ENCODE measurements at regions not wholly inside any gene's neighbourhood (a gene's known extent, or its start where the extent isn't known, plus 50 kb on each side); places are given as distances from the start of the nearest gene placed in this dataset.

DNA sequence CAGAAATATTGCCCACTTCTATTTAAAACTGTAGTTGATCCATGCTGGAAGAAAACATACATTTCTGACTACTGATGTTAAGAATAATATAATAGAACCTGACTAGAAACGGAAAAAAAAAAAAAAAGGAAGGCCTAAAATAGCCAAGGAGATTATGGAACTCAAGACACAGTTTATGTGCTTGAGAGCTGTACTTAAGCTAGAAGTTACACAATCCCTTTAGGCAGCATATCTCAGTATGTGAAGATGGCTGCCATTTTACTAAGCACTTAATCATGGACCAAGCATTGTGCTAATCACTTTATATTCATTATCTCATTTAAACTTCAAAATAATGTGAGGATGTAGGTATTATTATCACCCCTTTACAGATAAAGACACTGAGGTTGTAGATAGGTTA, 73.0 kb upstream of the NR4A3 start:
- H3K27me3 ChIP-seq (replicated peaks; ENCODE audit: insufficient read depth): no peaks in the 10 kb centered on the region
- H3K4me3 ChIP-seq: no peak overlapping the region
- H3K9me3 ChIP-seq: no peaks in the 10 kb centered on the region
- TF ChIP-seq, protein P1, sequence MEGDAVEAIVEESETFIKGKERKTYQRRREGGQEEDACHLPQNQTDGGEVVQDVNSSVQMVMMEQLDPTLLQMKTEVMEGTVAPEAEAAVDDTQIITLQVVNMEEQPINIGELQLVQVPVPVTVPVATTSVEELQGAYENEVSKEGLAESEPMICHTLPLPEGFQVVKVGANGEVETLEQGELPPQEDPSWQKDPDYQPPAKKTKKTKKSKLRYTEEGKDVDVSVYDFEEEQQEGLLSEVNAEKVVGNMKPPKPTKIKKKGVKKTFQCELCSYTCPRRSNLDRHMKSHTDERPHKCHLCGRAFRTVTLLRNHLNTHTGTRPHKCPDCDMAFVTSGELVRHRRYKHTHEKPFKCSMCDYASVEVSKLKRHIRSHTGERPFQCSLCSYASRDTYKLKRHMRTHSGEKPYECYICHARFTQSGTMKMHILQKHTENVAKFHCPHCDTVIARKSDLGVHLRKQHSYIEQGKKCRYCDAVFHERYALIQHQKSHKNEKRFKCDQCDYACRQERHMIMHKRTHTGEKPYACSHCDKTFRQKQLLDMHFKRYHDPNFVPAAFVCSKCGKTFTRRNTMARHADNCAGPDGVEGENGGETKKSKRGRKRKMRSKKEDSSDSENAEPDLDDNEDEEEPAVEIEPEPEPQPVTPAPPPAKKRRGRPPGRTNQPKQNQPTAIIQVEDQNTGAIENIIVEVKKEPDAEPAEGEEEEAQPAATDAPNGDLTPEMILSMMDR (IDR thresholded peaks at IDR 0.05): no peak
- no peak for ATAC-seq (ENCODE audit: insufficient number of reproducible peaks, low FRiP score, low read depth)
- H3K36me3 ChIP-seq: no peaks in the 10 kb centered on the region
- no peak overlapping the region for H3K27ac ChIP-seq
- H3K4me1 ChIP-seq (ENCODE audit: control insufficient read depth in 1 of 2, low read depth in 2 of 2): no peaks in the 10 kb centered on the region
- no peak for DNase-seq (ENCODE audit: low spot score)

DNA sequence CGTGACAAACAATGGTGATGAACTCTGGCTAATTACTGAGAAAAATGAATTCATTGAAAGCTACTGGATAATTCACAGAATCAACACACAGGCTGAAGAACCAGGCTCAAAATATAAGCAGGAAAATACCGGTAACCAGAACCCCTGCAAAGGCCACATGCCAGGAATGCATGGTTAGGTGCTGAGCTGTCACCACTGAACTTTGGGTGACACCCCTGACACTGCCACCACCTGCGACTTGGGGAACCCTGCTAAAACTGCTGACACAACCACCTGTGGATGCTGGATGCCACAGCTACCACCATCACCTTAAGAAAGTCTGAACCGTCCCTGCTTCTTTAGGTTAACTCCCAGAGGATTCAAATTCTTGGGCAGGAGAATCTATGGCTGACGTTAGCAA, 72.0 kb upstream of the NR4A3 start:
- Histone ChIP-seq H3K4me3 (no peak overlapping the region), H3K27me3 (replicated peaks; ENCODE audit: insufficient read depth) (no peaks in the 10 kb centered on the region), H3K4me1 (ENCODE audit: control insufficient read depth in 1 of 2, low read depth in 2 of 2) (no peaks in the 10 kb centered on the region), H3K36me3 (no peaks in the 10 kb centered on the region), H3K27ac (no peak overlapping the region), H3K9me3 (no peaks in the 10 kb centered on the region)
- DNase-seq (ENCODE audit: low spot score) (no peak), ATAC-seq (ENCODE audit: insufficient number of reproducible peaks, low FRiP score, low read depth) (no peak)
- TF ChIP-seq, protein P1 (IDR thresholded peaks at IDR 0.05): no peak

- Histone ChIP-seq H3K9me3 (no peaks in the 10 kb centered on the region), H3K4me1 (ENCODE audit: control insufficient read depth in 1 of 2, low read depth in 2 of 2) (no peaks in the 10 kb centered on the region), H3K4me3 (no peak overlapping the region), H3K27me3 (replicated peaks; ENCODE audit: insufficient read depth) (no peaks in the 10 kb centered on the region), H3K36me3 (no peaks in the 10 kb centered on the region), H3K27ac (no peak overlapping the region)
- no peak for ATAC-seq (ENCODE audit: insufficient number of reproducible peaks, low FRiP score, low read depth)
- DNase-seq (ENCODE audit: low spot score): no peak
- TF ChIP-seq, protein P1 (IDR thresholded peaks at IDR 0.05): no peak
Measured at GRCh38 chr9:99750526-99750925, 71.2 kb upstream of the NR4A3 start.

- H3K9me3 ChIP-seq: no peaks in the 10 kb centered on the region
- ATAC-seq (ENCODE audit: insufficient number of reproducible peaks, low FRiP score, low read depth): no peak
- H3K27me3 ChIP-seq (replicated peaks; ENCODE audit: insufficient read depth): no peaks in the 10 kb centered on the region
- TF ChIP-seq, protein P1 (IDR thresholded peaks at IDR 0.05): no peak
- H3K36me3 ChIP-seq: no peaks in the 10 kb centered on the region
- H3K4me3 ChIP-seq: no peak overlapping the region
- DNase-seq (ENCODE audit: low spot score): no peak
- H3K4me1 ChIP-seq (ENCODE audit: control insufficient read depth in 1 of 2, low read depth in 2 of 2): no peaks in the 10 kb centered on the region
- H3K27ac ChIP-seq: no peak overlapping the region
Measured at GRCh38 chr9:99752417-99753109, 69.1 kb upstream of the NR4A3 start.

GRCh38 chr9:99753436-99753835, 68.2 kb upstream of the NR4A3 start:
- Histone ChIP-seq H3K27me3 (replicated peaks; ENCODE audit: insufficient read depth) (no peaks in the 10 kb centered on the region), H3K4me3 (no peak overlapping the region), H3K9me3 (no peaks in the 10 kb centered on the region), H3K36me3 (no peaks in the 10 kb centered on the region), H3K27ac (no peak overlapping the region), H3K4me1 (ENCODE audit: control insufficient read depth in 1 of 2, low read depth in 2 of 2) (no peaks in the 10 kb centered on the region)
- TF ChIP-seq, protein P1 (IDR thresholded peaks at IDR 0.05): no peak
- ATAC-seq (ENCODE audit: insufficient number of reproducible peaks, low FRiP score, low read depth) (no peak), DNase-seq (ENCODE audit: low spot score) (no peak)
